GM19463 (cell line): ENCODE measurements at regions not wholly inside any gene's neighbourhood (a gene's known extent, or its start where the extent isn't known, plus 50 kb on each side); places are given as distances from the start of the nearest gene placed in this dataset.

Experiments used
- ATAC-seq: cut with Tn5 transposase; IDR thresholded peaks from one replicate; pipeline ENCODE4 v1.9.1; 2021; ENCODE audit warnings: mild to moderate bottlenecking, moderate library complexity; ENCODE audit not compliant: unreplicated experiment

DNA sequence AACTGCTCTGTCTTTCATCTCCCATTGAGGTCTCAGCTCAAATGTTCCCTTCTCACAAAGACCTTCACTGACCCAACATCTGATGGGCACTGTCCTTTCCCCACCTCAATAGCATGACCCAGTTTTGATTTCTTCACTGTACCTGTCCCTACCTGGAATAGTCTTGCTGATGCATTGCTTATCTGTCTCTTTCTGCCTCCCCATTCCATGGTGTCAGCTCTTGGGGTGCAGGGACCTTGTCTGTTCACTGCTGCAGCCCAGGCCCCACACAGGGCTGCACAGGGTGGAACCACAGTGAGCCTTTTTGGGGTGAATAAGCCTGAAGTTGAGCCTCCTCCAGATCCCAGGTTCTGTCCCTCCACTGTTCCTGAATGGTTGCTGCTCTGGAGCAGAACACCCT, 414.9 kb downstream of the PTPRU start:
- no peak for ATAC-seq

DNA sequence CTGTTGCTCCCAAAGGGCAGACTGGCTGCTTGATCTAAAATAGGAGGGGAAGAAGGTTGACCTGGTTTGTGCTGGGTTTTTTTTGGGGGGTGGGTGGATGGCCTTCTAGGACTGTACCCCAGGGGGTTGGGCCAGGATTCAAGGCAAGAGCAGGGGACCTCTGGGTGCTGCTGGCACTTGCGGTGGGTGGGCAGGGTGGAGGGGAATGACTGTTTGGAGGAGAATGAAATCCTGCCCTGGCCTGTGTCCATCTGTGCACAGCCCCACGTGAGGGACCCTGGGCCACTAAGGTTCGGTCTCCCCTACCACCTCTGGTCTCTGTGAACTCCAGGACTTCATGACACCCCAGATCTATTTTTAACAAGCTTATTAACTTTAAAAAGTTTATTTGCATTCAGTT, 414.2 kb downstream of the PTPRU start:
- ATAC-seq, result no peak

DNA sequence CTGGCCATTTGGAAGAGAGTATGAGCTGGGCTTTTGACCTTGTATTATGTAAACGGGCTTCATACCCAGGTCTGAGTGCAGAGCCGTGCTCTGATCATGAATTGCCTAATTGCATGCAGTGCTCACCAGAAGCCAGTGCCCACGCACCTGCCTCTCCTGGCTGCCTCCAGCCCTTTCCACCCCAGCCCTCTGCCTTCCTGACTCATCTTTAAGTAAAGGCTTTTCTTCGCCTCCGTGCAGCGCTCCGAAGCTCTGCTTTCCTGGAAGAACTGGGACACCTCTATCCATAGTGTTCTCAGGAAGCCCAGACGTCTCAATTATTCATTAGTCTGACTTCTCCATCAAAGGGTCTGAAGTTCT, 413.7 kb downstream of the PTPRU start:
- ATAC-seq, result no peak

GRCh38 chr1:29649189-29650040, 413.1 kb downstream of the PTPRU start:
- no peak for ATAC-seq

GRCh38 chr1:29648798-29649188, 412.5 kb downstream of the PTPRU start:
- no peak for ATAC-seq

- no peak for ATAC-seq
Observed at GRCh38 chr1:29648026-29648425, 411.7 kb downstream of the PTPRU start.

DNA sequence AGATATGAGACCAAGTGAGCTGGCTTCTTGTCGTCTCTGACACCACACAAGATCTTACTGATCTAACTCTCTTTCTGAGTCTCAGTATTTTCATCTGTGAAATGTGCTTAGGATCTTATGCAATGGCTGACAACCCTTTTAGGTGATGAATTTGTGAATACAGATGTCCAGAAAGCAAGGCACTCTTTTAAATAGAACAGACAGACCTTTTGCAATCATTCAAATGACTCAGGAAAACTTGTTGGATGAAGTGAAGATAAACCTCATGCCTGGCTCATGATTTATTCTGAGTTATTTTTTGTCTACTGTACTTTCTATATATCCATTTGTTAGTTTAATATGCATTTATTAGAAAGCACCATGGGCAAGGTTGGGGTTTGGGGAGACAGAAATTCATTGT, 411.3 kb downstream of the PTPRU start:
- ATAC-seq, result no peak

GRCh38 chr1:29646161-29646775, 409.9 kb downstream of the PTPRU start:
- no peak for ATAC-seq

DNA sequence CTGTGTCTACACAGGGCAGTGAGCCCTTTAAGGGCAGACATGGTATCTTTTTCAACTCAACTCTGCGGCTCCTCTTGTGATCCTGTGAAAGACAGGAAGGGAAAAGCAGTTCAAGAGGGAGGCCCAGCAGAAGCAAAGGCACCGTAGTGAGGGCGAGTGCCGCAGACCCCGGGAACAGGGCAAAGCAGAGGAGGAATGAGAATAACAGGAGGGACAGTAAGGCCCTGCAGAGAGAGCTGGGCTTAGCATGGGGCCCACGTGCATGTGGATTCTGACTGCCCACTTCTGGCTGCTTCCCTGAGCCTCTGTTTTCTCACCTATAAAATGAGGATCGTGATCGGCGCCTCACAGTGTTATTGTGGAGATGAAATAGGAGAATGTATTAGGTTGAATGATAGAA, 409.3 kb downstream of the PTPRU start:
- ATAC-seq, result no peak

DNA sequence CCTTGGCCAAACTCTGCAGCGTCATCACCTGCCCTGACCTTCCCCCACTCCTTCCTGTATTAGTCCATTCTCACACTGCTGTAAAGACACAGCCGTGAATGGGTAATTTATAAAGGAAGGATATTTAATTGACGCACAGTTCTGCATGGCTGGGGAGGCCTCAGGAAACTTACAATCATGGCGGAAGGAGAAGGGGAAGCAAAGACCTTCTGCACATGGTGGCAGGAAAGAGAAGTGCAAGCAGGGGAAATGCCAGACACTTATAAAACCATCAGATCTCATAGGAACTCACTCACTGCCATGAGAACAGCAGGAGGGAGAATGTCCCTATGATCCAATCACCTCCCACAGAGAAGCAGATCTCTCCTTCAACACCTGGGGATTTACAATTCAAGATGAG, 408.5 kb downstream of the PTPRU start:
- no peak for ATAC-seq

DNA sequence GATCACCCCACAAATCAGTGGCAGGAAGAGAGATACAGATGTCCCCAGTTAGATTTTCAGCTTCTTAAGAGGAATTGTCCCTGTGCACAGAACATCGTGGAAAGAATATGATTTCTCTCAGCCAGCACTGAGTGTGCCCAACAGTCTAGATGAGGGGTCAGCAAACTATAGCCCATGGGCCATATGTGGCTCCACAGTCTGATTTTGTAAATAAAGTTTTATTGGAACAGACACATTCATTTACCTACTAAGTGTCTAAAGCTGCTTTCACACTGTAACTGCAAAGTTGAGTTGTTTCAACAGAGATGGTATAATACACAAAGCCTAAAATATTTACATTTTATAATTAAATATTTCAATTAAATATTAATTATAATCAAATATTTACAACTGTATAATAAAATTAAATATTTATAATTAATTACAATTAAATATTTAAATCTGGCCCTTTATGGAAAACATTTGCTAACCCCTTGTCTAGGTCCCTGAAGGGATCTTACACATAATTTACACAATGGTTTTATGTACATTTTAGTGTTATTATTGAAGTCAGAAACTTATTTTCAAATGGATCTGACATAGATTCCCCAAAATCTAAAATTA, 407.6 kb downstream of the PTPRU start:
- no peak for ATAC-seq

DNA sequence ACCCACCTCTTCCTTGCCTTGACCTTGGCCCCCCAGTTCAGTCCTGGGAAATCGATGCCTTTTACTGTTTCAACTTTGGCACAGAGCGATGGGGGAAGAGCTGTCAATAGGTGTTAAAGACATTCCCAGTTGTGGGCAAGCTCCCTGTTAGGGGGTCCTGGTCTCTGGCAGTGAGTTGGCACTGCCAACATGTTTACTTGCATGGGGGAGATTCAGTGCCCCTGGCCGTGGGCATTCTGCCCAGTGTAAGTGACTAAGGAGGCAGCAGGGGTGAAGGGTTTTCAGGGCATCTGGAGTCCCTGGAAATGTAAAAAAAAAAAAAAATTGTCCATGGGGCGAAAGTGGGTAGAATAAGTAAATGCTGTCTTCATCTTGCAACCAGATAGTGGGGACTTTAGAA, 407.0 kb downstream of the PTPRU start:
- no peak for ATAC-seq

DNA sequence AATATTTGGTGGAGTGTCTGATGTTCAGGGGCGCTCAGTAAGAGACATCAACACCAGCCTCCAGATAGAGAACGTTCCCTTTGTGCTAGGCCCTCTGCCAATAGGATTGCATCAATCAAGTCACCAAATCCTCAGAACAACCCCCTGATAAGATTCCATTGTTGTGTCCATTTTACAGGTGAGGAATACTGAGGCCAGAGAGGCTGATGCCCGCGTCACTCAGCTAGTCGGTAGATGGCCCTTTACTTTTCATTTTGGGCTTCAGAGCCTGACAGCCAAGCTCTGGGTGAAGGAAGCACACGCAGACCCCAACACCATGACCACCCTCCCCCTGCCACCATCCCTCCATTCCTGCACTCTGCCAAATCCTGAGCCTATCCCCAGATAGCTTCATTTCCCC, 406.2 kb downstream of the PTPRU start:
- ATAC-seq, result no peak

DNA sequence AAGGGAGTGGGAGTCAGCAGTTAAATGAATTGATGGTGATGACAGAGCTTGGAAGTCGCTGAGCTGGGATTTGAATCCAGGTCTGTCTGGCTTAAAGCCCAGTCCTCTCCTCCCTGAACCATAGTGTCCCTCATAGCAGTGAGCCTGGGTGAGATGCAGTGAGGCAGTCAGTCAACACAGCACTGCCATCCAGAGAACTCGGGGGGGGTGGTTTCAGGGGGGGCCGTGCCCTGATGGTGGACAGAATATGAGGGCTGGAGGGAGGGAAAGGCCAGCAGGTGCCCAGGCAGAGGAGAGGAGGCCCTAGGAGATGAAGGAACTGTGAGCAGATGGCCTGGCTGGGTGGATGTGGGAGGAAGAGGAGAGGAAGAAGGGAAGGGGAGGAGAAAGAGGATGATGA, 405.6 kb downstream of the PTPRU start:
- ATAC-seq, result no peak

GRCh38 chr1:29640428-29640785, 404.1 kb downstream of the PTPRU start:
- no peak for ATAC-seq

DNA sequence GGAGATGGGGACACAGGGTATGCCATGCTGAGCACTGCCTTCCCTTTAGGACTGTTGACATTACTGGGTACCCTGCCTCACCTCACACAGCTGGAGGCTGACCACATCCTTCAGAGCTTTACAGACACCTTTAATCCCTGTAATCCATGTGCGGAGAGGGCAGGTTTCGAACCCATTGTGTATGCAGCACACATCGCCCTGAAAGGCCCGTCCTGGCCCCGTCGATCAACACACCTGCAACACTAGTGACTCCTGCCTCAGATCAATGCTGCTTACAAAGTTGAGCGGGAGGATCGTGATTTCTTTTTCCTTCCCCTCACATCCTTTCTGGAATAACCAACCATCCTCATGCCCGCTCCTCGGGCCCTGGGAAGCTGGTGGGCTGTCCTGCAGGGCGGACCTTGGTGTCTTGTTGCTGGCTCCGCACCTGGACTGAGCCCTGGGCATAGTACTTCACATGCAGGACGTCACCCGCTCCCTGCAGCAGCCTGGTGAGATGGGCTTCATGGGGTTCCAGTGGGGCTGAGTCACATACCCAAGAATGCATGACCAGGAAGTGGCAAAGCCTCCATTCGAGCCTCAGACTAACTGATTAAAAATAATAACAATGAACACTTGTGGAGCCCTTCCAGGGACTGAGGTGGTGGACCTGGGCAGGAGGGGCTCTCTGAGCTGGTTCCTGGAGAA, 403.6 kb downstream of the PTPRU start:
- ATAC-seq, result no peak

- ATAC-seq, result no peak
Observed at GRCh38 chr1:29639156-29639736, 402.9 kb downstream of the PTPRU start.

GRCh38 chr1:29638281-29638680, 402.0 kb downstream of the PTPRU start:
- ATAC-seq, result no peak

DNA sequence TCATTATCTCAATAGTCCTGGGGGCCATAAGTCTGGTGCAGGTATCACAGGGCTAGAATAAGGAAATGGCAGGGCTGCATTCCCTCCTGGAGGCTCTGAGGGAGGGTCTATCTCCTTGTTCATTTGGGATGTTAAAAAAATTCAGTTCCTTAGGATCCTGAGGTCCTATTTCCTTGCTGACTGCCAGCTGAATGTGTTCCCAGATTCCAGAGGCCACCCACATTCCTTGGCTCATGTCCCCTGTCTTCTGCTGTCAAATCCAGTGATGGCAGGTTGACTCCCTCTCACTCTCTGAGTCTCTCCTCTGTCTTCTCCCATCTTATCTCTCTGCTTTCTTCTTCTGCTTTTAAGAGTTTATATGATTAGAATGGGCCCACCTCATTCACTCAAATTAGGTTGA, 400.6 kb downstream of the PTPRU start:
- ATAC-seq, result no peak

- ATAC-seq, result no peak
Observed at GRCh38 chr1:29635501-29636263, 399.4 kb downstream of the PTPRU start.
